HL-60/S4 (cell line): ENCODE measurements at regions not wholly inside any gene's neighbourhood (a gene's known extent, or its start where the extent isn't known, plus 50 kb on each side); places are given as distances from the start of the nearest gene placed in this dataset.

Experiments
- in situ Hi-C: fragments of 300-500 bp; cut with MboI; formaldehyde crosslinking; loops from 2 replicates; pipeline ENCODE4 v1.14.3; 2022; ENCODE audit warnings: low sequenced_read_pairs

DNA sequence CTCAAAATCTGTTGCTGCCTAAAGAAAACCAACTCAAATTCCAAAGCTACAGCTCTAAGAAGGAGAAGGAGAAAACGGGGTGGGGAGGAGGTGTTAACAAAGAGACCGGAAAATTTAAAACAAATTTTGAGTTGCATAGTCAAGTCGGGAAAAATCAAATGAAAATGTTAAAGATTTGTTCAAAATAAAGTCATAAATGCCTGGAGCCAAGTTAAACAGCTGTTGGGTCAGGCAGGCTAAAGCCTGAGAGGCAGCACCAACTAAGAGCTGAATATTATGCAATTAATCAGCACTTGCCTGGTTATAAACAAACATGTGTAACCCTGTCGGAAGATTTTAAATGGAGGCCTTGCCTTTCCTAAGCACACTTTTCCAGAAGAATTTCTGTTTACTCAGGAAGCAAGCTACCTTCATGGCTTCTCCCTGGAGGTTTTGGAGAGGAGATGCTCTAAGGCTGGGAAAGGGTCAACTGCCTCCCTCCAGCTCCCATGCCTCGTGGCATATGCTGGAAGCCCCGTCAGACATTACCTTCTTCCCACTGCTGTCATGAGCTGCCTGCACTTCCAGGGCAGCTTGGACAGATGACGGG, 270.5 kb downstream of the DMRT2 start:
- in situ Hi-C loops: no loop called here

GRCh38 chr9:1327467-1327866, 277.3 kb downstream of the DMRT2 start:
- in situ Hi-C loops: no loop called here

- in situ Hi-C loops: no loop called here
Observed at GRCh38 chr9:1328341-1328740, 278.2 kb downstream of the DMRT2 start.

DNA sequence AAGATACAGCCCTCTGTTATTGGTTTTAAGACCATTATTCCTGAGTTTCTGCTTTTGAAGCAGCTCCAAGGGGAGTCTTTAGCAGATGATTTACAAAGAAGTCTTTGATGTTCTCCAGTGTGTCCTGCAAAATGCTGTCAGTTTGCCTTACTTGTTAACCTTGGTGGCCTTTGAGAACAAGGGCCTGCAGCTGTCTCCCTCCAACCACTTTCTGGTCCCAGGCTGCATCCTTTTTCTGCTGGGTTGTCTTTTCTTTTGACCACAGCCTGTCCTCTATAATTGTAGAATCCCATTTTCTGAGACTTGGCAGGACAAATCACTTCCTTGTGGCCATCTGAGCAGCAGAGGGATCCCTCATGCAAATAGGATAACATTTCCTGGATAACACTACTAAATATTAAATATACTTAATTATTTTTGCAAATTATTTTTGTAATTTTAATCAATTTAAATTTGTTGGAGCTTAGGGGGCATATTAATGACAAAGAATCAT, 281.4 kb downstream of the DMRT2 start:
- in situ Hi-C loops: no loop called here

DNA sequence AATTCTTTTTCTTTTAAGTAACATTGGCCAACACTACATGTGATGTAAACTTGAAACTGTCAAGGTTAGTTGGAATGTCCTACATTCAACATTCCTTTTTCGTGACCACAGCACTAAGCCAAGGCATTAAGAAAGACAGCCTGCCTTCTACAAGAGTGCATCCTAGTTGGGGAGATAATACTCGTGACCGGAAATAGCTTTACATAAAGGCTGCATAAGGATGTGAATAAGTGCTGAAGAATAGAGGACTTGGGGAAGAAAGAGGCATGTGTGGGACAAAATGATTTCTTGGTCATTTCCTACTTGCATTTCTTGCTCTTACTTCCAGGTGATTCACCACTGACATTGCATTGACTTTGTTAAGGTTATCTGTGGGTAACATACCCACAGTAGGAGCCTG, 282.0 kb downstream of the DMRT2 start:
- in situ Hi-C loops: no loop called here

- in situ Hi-C loops: no loop called here
Observed at GRCh38 chr9:1335174-1335573, 285.0 kb downstream of the DMRT2 start.

DNA sequence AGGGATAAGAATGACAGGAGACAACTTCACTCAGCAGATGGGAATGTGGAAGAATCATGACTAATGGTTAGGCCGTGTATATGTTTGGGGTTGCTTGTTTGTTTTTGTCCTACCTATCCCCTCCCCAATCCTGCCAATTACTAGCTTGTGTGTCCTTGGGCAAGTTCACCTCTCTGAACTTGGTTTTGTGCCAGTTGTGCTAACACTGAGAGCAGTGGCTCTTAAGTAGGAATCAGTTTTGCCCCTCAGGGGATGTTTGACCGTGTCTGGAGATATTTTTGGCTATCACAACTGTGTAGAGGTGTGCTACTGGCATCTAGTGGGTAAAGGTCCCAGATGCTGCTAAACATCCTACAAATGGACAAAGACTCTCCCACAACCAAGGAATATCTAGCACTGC, 287.0 kb downstream of the DMRT2 start:
- in situ Hi-C loops: no loop called here

DNA sequence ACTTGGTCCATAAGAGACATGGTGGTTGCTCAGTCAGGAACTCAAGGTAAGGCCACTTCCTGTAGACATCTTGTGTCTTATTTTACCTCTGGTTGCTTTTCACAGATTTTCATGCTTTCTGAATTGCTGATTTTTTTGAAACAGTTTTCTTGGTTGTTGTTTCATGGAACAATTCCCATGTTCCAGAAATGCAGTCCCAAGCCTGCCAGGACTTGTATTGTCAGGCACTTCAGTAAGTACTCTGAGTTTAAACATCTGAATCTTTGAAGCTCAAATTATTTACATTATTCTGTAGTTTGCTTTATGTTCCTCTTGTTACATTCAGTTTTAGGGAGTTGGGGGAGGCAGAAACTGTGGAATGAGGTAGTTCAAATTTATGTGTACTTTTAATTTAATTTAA, 290.2 kb downstream of the DMRT2 start:
- in situ Hi-C loops: no loop called here

GRCh38 chr9:1353291-1353690, 303.1 kb downstream of the DMRT2 start:
- in situ Hi-C loops: no loop called here

GRCh38 chr9:1354086-1354485, 303.9 kb downstream of the DMRT2 start:
- in situ Hi-C loops: no loop called here

GRCh38 chr9:1354606-1355005, 304.4 kb downstream of the DMRT2 start:
- in situ Hi-C loops: no loop called here

DNA sequence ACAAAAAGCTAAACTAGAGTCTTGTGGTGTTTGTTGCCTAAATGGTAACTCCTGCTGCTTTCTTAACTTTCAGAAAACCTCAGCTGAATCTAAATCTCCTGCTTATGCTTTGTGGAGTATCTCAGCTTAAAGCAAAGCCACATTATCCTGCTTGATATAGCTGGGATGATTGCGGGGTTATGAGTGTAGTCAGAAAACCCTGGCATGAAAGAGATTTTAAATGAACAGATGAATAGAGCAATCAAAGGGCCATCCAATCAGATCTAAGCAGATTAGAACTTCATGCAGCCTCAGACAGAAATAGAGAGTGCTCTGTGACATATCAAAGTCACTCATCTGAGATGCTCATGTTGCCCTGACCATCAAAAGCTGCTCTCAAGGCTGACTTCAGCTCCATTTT, 305.5 kb downstream of the DMRT2 start:
- in situ Hi-C loops: no loop called here

- in situ Hi-C loops: no loop called here
Observed at GRCh38 chr9:1362845-1363244, 312.7 kb downstream of the DMRT2 start.

DNA sequence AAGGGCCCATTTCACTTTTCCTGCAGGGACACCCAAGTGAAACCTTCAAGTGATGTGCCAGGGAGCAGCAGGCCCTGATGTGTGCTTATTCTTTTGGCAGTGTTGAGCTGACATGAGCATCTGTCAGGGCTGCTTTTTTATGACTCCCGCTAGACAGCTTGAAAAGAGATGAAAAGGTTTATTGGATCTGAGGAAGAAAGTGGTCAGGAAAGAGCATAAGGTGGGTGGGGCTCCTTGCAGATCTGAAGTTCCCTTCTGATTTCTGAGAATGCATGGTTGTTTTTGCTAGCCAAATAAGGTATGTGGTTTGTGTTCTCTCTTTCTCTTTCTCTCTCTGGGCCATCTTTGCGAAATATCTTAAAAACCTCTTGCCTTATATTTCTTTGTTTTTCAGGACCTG, 316.1 kb downstream of the DMRT2 start:
- in situ Hi-C loops: no loop called here

- in situ Hi-C loops: no loop called here
Observed at GRCh38 chr9:1369297-1369696, 319.1 kb downstream of the DMRT2 start.

DNA sequence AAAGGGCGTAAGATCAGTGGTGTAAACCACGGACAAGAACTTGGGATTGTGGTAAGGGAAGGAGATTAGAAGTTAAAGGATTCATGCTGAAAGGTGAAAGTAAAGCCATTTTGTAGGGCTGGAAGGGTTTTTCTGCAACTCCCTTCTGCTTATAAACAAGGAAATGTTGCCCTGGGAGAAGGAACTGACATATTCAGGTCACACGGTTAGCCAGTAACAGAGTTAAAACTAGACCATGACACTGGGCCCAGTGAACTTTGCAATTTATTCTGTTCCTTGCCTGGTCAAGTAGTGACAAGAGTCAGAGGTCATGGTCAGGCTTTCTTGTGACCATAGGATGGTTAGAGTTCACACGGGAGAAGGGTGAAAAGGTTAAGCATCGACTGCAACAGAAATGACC, 323.3 kb downstream of the DMRT2 start:
- in situ Hi-C loops: no loop called here

- in situ Hi-C loops: no loop called here
Observed at GRCh38 chr9:1383899-1384455, 333.8 kb downstream of the DMRT2 start.

GRCh38 chr9:1384816-1385215, 334.7 kb downstream of the DMRT2 start:
- in situ Hi-C loops: no loop called here

DNA sequence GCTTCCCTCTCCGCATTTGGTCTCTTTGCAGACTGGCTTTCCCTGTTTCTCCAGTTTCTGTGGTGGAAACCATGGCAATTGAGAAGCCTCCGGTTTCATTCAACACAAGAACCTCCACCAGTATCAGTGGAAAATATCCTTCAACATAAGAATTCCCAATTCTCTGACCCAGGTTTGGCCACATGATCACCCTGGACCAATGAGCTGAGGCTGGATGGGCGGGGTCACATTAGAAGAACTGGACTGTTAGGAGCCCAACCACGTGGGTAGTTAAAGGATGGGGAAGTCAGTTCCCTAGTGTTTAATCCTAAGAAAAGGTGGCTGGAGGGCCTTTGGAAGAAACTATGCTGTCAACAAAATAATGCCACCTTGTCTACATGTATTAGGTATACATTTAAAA, 336.3 kb downstream of the DMRT2 start:
- in situ Hi-C loops: no loop called here

GRCh38 chr9:1388216-1388615, 338.1 kb downstream of the DMRT2 start:
- in situ Hi-C loops: no loop called here

GRCh38 chr9:1400983-1401382, 350.8 kb downstream of the DMRT2 start:
- in situ Hi-C loops: loop anchor here (25.0 kb wide), 1 partner anchor 111 kb away; no protein-coding TSS in a partner anchor

DNA sequence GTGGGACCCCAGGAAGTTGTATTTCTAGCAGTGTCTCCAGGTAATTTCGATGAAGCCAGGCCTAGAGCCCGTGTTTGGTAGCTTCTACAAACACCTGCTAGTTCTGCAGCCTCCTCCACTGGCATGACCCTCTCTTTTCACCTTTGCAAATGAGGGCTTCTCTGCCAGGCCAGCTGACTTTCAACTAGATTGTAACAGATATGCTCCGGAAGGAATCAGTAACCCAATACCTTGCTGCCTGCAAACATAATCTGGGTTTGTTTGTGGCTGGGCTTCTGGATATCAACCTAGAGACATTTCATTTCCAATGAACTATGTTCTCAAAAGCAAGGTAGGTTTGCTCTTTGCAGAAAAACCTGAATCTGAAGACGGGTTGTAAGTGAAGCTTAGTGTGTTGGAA, 354.8 kb downstream of the DMRT2 start:
- in situ Hi-C loops: loop anchor here (25.0 kb wide), 1 partner anchor 107 kb away; no protein-coding TSS in a partner anchor

- in situ Hi-C loops: loop anchor here (25.0 kb wide), 1 partner anchor 100 kb away; no protein-coding TSS in a partner anchor
Observed at GRCh38 chr9:1411826-1412225, 361.7 kb downstream of the DMRT2 start.
